ENCODE measurements at regions not wholly inside any gene's neighbourhood (a gene's known extent, or its start where the extent isn't known, plus 50 kb on each side); places are given as distances from the start of the nearest gene placed in this dataset.
"Not testable (repeated sequence)": the region's sequence is repeated elsewhere in the genome, so short reads cannot be mapped to it uniquely, and the experiment has no call there.

DNA sequence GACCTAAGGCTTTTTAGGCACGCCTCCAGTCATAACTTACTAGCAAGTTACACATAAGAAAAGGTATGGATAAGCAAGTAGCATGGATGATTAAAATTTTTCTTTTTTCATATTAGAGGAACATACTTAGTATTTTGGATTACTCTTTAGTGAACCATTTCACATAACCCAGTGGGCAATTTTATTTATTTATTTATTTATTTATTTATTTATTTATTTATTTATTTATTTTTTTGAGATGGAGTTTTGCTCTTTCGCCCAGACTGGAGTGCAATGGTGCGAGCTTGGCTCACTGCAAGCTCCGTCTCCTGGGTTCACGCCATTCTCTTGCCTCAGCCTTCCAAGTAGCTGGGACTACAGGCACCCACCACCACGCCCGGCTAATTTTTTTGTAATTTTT, 937.7 kb downstream of the C4orf33 start:
- H3K9me3 Mint-ChIP-seq (ENCODE audit: low read depth); POLR2A ChIA-PET; H3K4me3 Mint-ChIP-seq; H3K27me3 Mint-ChIP-seq; DNase-seq; intact Hi-C loops (cut with DNase I, micrococcal nuclease); H3K27ac Mint-ChIP-seq; H3K4me1 Mint-ChIP-seq; ATAC-seq; H3K36me3 Mint-ChIP-seq (ENCODE audit: low read depth): not testable (repeated sequence)
- CTCF ChIA-PET = interaction anchor here (0.5 kb wide), 1 partner anchor 54 kb away, joined by 3 read pairs; no protein-coding TSS in a partner anchor

DNA sequence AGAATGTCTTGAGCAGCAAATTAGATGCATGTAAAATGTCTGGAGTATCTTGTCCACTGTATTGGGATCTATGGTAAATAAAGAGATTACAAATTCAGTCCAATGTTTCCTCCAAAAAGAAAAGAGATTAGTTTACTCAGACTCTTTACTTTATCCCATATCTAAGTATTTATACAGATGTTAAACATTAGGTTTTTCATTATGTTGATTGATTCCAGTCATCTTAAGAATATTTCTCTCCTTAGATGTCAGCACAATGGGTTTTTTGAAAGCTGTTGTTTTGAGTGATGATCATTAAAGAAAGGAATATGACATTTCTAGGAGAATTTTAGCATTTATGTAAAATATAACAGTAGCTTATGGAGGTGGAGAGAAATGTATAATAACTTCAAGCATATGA, 938.9 kb downstream of the C4orf33 start:
- H3K4me1 Mint-ChIP-seq = no peaks in the 10 kb centered on the region
- H3K27me3 Mint-ChIP-seq = no peaks in the 10 kb centered on the region

GRCh38 chr4:130035391-130035790, 939.4 kb downstream of the C4orf33 start:
- ChIA-PET POLR2A (no interaction called here), CTCF (no interaction called here)
- intact Hi-C loops (cut with DNase I, micrococcal nuclease) = no loop called here
- no peak for DNase-seq
- Mint-ChIP-seq H3K27me3 (no peaks in the 10 kb centered on the region), H3K36me3 (ENCODE audit: low read depth) (no peaks in the 10 kb centered on the region), H3K9me3 (ENCODE audit: low read depth) (peaks cover 2% of the 10 kb centered on the region), H3K4me1 (no peaks in the 10 kb centered on the region), H3K27ac (no peak overlapping the region), H3K4me3 (no peak overlapping the region)
- no peak for ATAC-seq

More for the DNA sequence above, 938.9 kb downstream of the C4orf33 start:
- DNase-seq (no peak), ATAC-seq (no peak)
- POLR2A ChIA-PET = no interaction called here
- H3K9me3 Mint-ChIP-seq (ENCODE audit: low read depth) = peaks cover 2% of the 10 kb centered on the region
- CTCF ChIA-PET = no interaction called here
- no peaks in the 10 kb centered on the region for H3K36me3 Mint-ChIP-seq (ENCODE audit: low read depth)
- no peak overlapping the region for H3K27ac Mint-ChIP-seq
- H3K4me3 Mint-ChIP-seq = no peak overlapping the region
- intact Hi-C loops (cut with DNase I, micrococcal nuclease) = no loop called here

DNA sequence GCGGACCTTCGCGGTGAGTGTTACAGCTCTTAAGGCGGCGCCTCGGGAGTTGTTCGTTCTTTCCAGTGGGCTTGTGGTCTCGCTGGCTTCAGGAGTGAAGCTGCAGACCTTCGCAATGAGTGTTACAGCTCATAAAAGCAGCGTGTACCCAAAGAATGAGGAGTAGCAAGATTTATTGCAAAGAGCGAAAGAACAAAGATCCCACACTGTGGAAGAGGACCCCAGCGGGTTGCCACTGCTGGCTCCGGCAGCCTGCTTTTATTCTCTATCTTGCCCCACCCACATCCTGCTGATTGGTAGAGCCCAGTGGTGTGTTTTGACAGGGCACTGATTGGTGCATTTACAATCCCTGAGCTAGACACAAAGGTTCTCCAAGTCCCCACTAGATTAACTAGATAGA, 941.9 kb downstream of the C4orf33 start:
- H3K9me3 Mint-ChIP-seq (ENCODE audit: low read depth); H3K4me3 Mint-ChIP-seq; H3K27ac Mint-ChIP-seq; H3K27me3 Mint-ChIP-seq; ATAC-seq; POLR2A ChIA-PET; DNase-seq; H3K36me3 Mint-ChIP-seq (ENCODE audit: low read depth); CTCF ChIA-PET; H3K4me1 Mint-ChIP-seq; intact Hi-C loops (cut with DNase I, micrococcal nuclease): not testable (repeated sequence)

DNA sequence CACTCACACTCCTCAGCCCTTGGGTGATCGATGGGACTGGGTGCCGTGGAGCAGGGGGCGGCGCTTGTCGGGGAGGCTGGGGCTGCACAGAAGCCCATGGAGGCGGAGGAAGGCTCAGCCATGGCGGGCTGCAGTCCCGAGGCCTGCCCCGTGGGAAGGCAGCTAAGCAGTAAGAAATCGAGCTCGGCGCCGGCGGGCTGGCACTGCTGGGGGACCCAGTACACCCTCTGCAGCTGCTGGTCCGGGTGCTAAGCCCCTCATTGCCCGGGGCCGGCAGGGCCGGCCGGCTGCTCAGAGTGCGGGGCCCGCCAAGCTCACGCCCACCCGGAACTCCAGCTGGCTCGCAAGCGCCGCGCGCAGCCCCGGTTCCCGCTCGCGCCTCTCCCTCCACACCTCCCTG, 942.6 kb downstream of the C4orf33 start:
- ATAC-seq, CTCF ChIA-PET: not testable (repeated sequence)

GRCh38 chr4:130043732-130044160, 947.8 kb downstream of the C4orf33 start:
- H3K4me1 Mint-ChIP-seq = no peaks in the 10 kb centered on the region
- CTCF ChIA-PET = no interaction called here
- ATAC-seq = no peak

More for the DNA sequence above, 942.6 kb downstream of the C4orf33 start:
- H3K9me3 Mint-ChIP-seq (ENCODE audit: low read depth); H3K4me3 Mint-ChIP-seq; intact Hi-C loops (cut with DNase I, micrococcal nuclease); POLR2A ChIA-PET; H3K27ac Mint-ChIP-seq; H3K27me3 Mint-ChIP-seq; H3K4me1 Mint-ChIP-seq; DNase-seq; H3K36me3 Mint-ChIP-seq (ENCODE audit: low read depth): not testable (repeated sequence)

DNA sequence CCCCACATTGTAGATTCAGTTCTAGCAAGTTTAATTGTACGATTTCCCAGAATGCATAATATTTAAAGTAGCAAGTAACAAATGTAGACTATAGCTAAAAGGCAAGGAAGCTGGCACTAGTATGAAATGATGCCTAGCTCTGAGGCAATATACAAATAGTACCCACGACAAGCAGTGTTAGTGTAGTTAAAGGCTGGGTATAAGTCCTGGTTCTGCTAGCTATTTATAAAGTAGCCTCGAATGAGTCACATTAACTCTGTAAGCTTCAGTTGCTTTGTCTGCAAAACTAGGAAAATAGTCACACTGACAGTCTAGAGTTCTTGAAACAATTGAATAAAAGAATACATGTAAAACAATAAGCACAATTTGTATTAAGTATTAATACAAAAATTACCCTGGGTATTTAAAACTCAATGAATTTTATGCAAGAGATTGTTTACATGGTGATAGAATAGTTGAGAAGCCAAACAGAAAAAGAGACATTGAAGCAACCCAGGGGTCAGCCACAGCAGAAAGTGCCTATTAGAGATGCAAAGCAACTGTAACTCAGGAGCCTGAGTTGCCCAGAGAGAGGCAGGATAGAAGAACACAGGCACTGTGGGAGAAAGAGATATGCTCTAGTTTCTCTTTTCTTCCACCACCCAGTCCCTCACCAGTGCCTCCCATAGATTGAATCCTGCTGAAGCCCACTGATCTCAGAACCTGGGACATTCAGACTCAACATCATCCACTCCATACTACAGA, 949.0 kb downstream of the C4orf33 start:
- no peak for DNase-seq
- H3K9me3 Mint-ChIP-seq (ENCODE audit: low read depth) = no peaks in the 10 kb centered on the region
- ChIA-PET POLR2A (no interaction called here), CTCF (no interaction called here)
- no peak for ATAC-seq
- no peaks in the 10 kb centered on the region for H3K4me1 Mint-ChIP-seq
- no peaks in the 10 kb centered on the region for H3K36me3 Mint-ChIP-seq (ENCODE audit: low read depth)
- intact Hi-C loops (cut with DNase I, micrococcal nuclease) = no loop called here
- H3K4me3 Mint-ChIP-seq = no peak overlapping the region
- H3K27ac Mint-ChIP-seq = no peak overlapping the region
- H3K27me3 Mint-ChIP-seq = no peaks in the 10 kb centered on the region

More at GRCh38 chr4:130043732-130044160, 947.8 kb downstream of the C4orf33 start:
- H3K4me3 Mint-ChIP-seq = no peak overlapping the region
- POLR2A ChIA-PET = no interaction called here
- DNase-seq = no peak
- no peaks in the 10 kb centered on the region for H3K9me3 Mint-ChIP-seq (ENCODE audit: low read depth)
- H3K27ac Mint-ChIP-seq = no peak overlapping the region
- no peaks in the 10 kb centered on the region for H3K36me3 Mint-ChIP-seq (ENCODE audit: low read depth)
- intact Hi-C loops (cut with DNase I, micrococcal nuclease) = no loop called here
- no peaks in the 10 kb centered on the region for H3K27me3 Mint-ChIP-seq

DNA sequence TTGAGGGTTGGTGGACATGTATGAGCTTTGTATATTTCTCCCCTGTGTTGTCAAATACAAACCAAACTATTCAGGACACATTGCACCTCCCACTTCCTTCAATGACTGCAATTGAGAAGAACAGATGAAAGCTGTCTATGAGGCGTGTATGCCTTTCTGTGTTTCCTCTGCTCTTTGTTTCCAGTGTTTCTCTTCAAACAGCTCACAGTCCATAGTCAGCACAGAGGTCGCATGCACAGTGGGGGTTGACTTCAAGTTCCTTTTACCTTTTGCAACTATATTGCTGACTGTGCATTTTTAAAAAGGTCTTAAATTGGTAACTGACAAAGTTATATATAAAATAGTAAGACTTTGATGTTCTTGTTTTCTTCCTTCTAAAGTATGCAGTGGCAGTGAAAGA, 957.8 kb downstream of the C4orf33 start:
- Mint-ChIP-seq H3K4me3 (no peak overlapping the region), H3K27ac (no peak overlapping the region), H3K27me3 (no peaks in the 10 kb centered on the region), H3K4me1 (no peaks in the 10 kb centered on the region), H3K36me3 (ENCODE audit: low read depth) (no peaks in the 10 kb centered on the region), H3K9me3 (ENCODE audit: low read depth) (peaks cover 4% of the 10 kb centered on the region)
- intact Hi-C loops (cut with DNase I, micrococcal nuclease) = no loop called here
- DNase-seq (no peak), ATAC-seq (no peak)
- ChIA-PET CTCF (no interaction called here), POLR2A (no interaction called here)

DNA sequence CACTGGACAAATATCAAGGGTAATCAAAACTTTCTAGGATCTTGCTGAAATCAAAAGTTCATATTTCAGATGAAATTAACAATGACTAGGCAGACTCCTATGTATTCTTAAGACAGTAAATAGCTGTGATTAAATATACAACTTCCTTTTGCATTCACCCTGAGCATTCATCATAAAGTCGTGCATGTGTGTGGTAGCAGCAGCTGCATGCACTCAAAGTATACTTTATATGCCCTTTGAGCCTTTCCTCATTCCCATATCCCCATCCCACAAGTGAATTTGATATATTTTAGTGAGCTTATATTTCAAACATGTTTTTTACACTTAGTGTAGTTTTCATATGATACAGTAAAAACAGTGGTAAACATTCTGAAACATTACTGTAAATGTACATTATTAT, 959.0 kb downstream of the C4orf33 start:
- Mint-ChIP-seq H3K36me3 (ENCODE audit: low read depth) (no peaks in the 10 kb centered on the region), H3K27me3 (no peaks in the 10 kb centered on the region), H3K4me3 (no peak overlapping the region), H3K27ac (no peak overlapping the region), H3K4me1 (no peaks in the 10 kb centered on the region), H3K9me3 (ENCODE audit: low read depth) (peaks cover 4% of the 10 kb centered on the region)
- ATAC-seq (no peak), DNase-seq (no peak)
- ChIA-PET POLR2A (no interaction called here), CTCF (no interaction called here)
- intact Hi-C loops (cut with DNase I, micrococcal nuclease) = no loop called here

DNA sequence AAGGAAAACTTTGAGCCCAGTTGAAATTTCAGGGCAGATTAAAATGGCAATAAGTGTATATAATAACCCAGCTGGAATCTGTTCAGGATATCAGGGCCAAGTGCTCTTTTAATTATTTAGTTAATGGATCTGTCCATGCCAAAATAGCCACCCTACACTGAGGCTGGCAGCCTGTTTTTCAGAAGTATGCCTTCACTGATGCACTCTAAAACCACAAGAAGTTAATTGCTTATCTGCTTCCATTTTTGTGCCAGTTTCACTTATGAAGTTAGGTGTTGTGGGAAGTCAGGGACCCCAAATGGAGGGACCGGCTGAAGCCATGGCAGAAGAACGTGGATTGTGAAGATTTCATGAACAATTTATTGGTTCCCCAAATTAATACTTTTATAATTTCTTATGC, 960.3 kb downstream of the C4orf33 start:
- no peak overlapping the region for H3K27ac Mint-ChIP-seq
- intact Hi-C loops (cut with DNase I, micrococcal nuclease) = no loop called here
- H3K4me3 Mint-ChIP-seq = no peak overlapping the region
- no peak for ATAC-seq
- H3K9me3 Mint-ChIP-seq (ENCODE audit: low read depth) = peaks cover 4% of the 10 kb centered on the region
- CTCF ChIA-PET = no interaction called here
- no peaks in the 10 kb centered on the region for H3K27me3 Mint-ChIP-seq
- no peaks in the 10 kb centered on the region for H3K4me1 Mint-ChIP-seq
- no peak for DNase-seq
- no peaks in the 10 kb centered on the region for H3K36me3 Mint-ChIP-seq (ENCODE audit: low read depth)
- POLR2A ChIA-PET = no interaction called here

- Mint-ChIP-seq H3K9me3 (ENCODE audit: low read depth) (no peaks in the 10 kb centered on the region), H3K27me3 (no peaks in the 10 kb centered on the region), H3K36me3 (ENCODE audit: low read depth) (no peaks in the 10 kb centered on the region), H3K27ac (no peak overlapping the region), H3K4me1 (no peaks in the 10 kb centered on the region), H3K4me3 (no peak overlapping the region)
- intact Hi-C loops (cut with DNase I, micrococcal nuclease) = no loop called here
- ChIA-PET CTCF (no interaction called here), POLR2A (no interaction called here)
- ATAC-seq (no peak), DNase-seq (no peak)
These were observed 968.5 kb downstream of the C4orf33 start for GRCh38 chr4:130064471-130064870.

DNA sequence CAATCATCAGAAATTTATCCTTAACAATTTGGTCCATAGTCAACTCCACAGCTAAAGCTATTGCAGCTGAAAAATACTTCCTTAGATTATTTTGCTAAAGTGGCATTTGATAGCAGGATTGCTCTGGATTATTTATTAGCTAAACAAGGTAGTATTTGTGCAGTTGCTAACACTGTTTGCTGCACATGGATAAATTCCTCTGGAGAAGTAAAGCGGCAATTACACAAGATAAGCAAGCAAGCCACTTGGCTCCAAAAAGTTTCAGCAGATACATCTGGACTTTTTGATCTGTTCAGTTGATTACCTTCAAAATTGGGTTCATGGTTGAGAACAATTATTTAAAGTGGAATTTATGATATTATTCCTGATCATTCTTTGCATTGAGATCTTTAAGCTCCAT, 971.5 kb downstream of the C4orf33 start:
- intact Hi-C loops (cut with DNase I, micrococcal nuclease) = no loop called here
- Mint-ChIP-seq H3K9me3 (ENCODE audit: low read depth) (no peaks in the 10 kb centered on the region), H3K36me3 (ENCODE audit: low read depth) (no peaks in the 10 kb centered on the region), H3K27me3 (no peaks in the 10 kb centered on the region), H3K27ac (no peak overlapping the region), H3K4me1 (no peaks in the 10 kb centered on the region), H3K4me3 (no peak overlapping the region)
- ATAC-seq (no peak), DNase-seq (no peak)
- ChIA-PET POLR2A (no interaction called here), CTCF (no interaction called here)

DNA sequence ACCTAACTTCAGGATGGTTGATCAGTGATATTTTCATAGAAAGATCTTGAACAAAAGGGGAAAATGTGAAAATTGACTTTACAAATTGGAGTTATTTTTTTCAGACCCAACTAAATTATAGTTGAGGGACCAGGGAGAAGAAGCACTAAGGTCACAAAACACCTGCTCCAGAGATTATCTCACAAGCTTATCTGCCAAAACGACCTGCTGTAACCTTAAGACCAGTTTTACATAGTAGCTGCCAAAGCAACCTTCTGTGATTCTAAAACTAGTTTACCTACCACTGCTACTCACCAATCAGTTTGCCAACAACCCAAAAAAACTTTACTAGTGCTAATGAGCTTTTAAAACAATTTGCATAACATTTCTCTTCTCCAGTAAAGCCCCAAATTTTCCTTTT, 972.1 kb downstream of the C4orf33 start:
- Mint-ChIP-seq H3K27me3 (no peaks in the 10 kb centered on the region), H3K9me3 (ENCODE audit: low read depth) (no peaks in the 10 kb centered on the region), H3K27ac (no peak overlapping the region), H3K4me3 (no peak overlapping the region), H3K36me3 (ENCODE audit: low read depth) (no peaks in the 10 kb centered on the region), H3K4me1 (no peaks in the 10 kb centered on the region)
- intact Hi-C loops (cut with DNase I, micrococcal nuclease) = no loop called here
- ChIA-PET CTCF (no interaction called here), POLR2A (no interaction called here)
- ATAC-seq (no peak), DNase-seq (no peak)
